Liver (tissue), 8 donors: ENCODE measurements at regions not wholly inside any gene's neighbourhood (a gene's known extent, or its start where the extent isn't known, plus 50 kb on each side); places are given as distances from the start of the nearest gene placed in this dataset.

ENCODE experiments used
- DNase-seq: peaks from one replicate; pipeline ENCODE4 v3.0.0-alpha.2; 2017; ENCODE audit warnings: low spot score
- H3K27ac ChIP-seq, 2 donors: one replicate each; pipeline ENCODE4 v1.7.0; 2013; ENCODE audit warnings: inconsistent platforms in 2 of 2, low read length in 2 of 2, control low read depth in 1 of 2, low read depth in 1 of 2, mild to moderate bottlenecking in 1 of 2
- H3K27me3 ChIP-seq, 4 donors: one replicate each; pipeline versions ENCODE4 v1.6.1 to v1.7.0; 2013; ENCODE audit warnings: low read length in 3 of 4, inconsistent platforms in 1 of 4, mild to moderate bottlenecking in 1 of 4, moderate library complexity in 1 of 4; ENCODE audit not compliant: control insufficient read depth in 4 of 4, insufficient read depth in 4 of 4
- H3K36me3 ChIP-seq, 4 donors: one replicate each; pipeline versions ENCODE4 v1.6.1 to v1.7.0; 2013; ENCODE audit warnings: low read length in 3 of 4, mild to moderate bottlenecking in 3 of 4, low read depth in 1 of 4, moderate library complexity in 1 of 4; ENCODE audit not compliant: control insufficient read depth in 4 of 4, insufficient read depth in 3 of 4
- H3K4me1 ChIP-seq, 4 donors: one replicate each; pipeline versions ENCODE4 v1.6.1 to v1.7.0; 2013; ENCODE audit warnings: low read length in 3 of 4, mild to moderate bottlenecking in 3 of 4, moderate library complexity in 1 of 4; ENCODE audit not compliant: control insufficient read depth in 4 of 4, insufficient read depth in 4 of 4
- H3K4me3 ChIP-seq, 3 donors: one replicate each; pipeline versions ENCODE4 v1.6.1 to v1.7.0; 2013; ENCODE audit warnings: low read length in 3 of 3, control low read depth in 1 of 3, low read depth in 1 of 3, mild to moderate bottlenecking in 1 of 3
- H3K9ac ChIP-seq, 2 donors: one replicate each; pipeline ENCODE4 v1.7.0; 2013; ENCODE audit warnings: low read length in 2 of 2, mild to moderate bottlenecking in 2 of 2, moderate library complexity in 2 of 2, control low read depth in 1 of 2, low read depth in 1 of 2
- H3K9me3 ChIP-seq, 4 donors: one replicate each; pipeline versions ENCODE4 v1.6.1 to v1.7.0; 2013; ENCODE audit warnings: low read length in 3 of 4; ENCODE audit not compliant: control insufficient read depth in 4 of 4
- ATF3 ChIP-seq: IDR thresholded peaks from 2 replicates; pipeline ENCODE4 v1.6.1; 2016; ENCODE audit warnings: antibody characterized with exemption
- CTCF ChIP-seq: fragments of 150-350 bp; IDR thresholded peaks from 2 replicates; pipeline ENCODE4 v1.5.1; 2017; ENCODE audit warnings: improper control_type of control experiment, low read depth, low read length; ENCODE audit not compliant: missing input control
- EGR1 ChIP-seq, 2 donors: IDR thresholded peaks; 2 replicates each; pipeline ENCODE4 v1.6.1; 2016 to 2018; ENCODE audit warnings: antibody characterized with exemption in 2 of 2, low read depth in 2 of 2
- FOXA1 ChIP-seq: IDR thresholded peaks from 2 replicates; pipeline ENCODE4 v1.6.1; 2016; ENCODE audit warnings: antibody characterized with exemption
- FOXA2 ChIP-seq: IDR thresholded peaks from 2 replicates; pipeline ENCODE4 v1.6.1; 2016; ENCODE audit warnings: antibody characterized with exemption
- GABPA ChIP-seq, 2 donors: IDR thresholded peaks in 1 of 2; conservative IDR thresholded peaks in 1 of 2; 2 replicates each; pipeline ENCODE4 v1.6.1; 2016; ENCODE audit warnings: antibody characterized with exemption in 2 of 2, mild to moderate bottlenecking in 1 of 2, moderate library complexity in 1 of 2
- HNF4A ChIP-seq, 2 donors: conservative IDR thresholded peaks; 2 replicates each; pipeline ENCODE4 v1.6.1; 2016; ENCODE audit warnings: antibody characterized with exemption in 2 of 2, mild to moderate bottlenecking in 2 of 2
- HNF4G ChIP-seq: IDR thresholded peaks from 2 replicates; pipeline ENCODE4 v1.6.1; 2016; ENCODE audit warnings: antibody characterized with exemption
- JUND ChIP-seq, 2 donors: IDR thresholded peaks; 2 replicates each; pipeline ENCODE4 v1.6.1; 2016; ENCODE audit warnings: antibody characterized with exemption in 2 of 2
- MAX ChIP-seq: IDR thresholded peaks from 2 replicates; pipeline ENCODE4 v1.6.1; 2016; ENCODE audit warnings: antibody characterized with exemption
- NR2F2 ChIP-seq: IDR thresholded peaks from 2 replicates; pipeline ENCODE4 v1.6.1; 2016; ENCODE audit warnings: antibody characterized with exemption
- RAD21 ChIP-seq, 2 donors: IDR thresholded peaks; 2 replicates each; pipeline ENCODE4 v1.6.1; 2016; ENCODE audit warnings: antibody characterized with exemption in 2 of 2, mild to moderate bottlenecking in 2 of 2
- REST ChIP-seq: IDR thresholded peaks from 2 replicates; pipeline ENCODE4 v1.6.1; 2016; ENCODE audit warnings: antibody characterized with exemption, mild to moderate bottlenecking
- RXRA ChIP-seq, 2 donors: IDR thresholded peaks; 2 replicates each; pipeline ENCODE4 v1.6.1; 2017 to 2018; ENCODE audit warnings: antibody characterized with exemption in 2 of 2, mild to moderate bottlenecking in 1 of 2
- SP1 ChIP-seq: IDR thresholded peaks from 2 replicates; pipeline ENCODE4 v1.6.1; 2018; ENCODE audit warnings: antibody characterized with exemption, mild to moderate bottlenecking
- TAF1 ChIP-seq: conservative IDR thresholded peaks from 2 replicates; pipeline ENCODE4 v1.6.1; 2016; ENCODE audit warnings: antibody characterized with exemption, mild to moderate bottlenecking
- YY1 ChIP-seq: IDR thresholded peaks from 2 replicates; pipeline ENCODE4 v1.6.1; 2016; ENCODE audit warnings: antibody characterized with exemption, mild to moderate bottlenecking
- WGBS: extraction: QIAGEN DNeasy Blood & Tissue Kit; methylation state at CpG from one replicate; pipeline ENCODE4 v1.1.7; 2013; 5-methylcytosine and 5-hydroxymethylcytosine counted together
- TF ChIP-seq, protein P1 (sequence below): IDR thresholded peaks from 2 replicates; pipeline ENCODE4 v1.6.1; 2016; ENCODE audit warnings: antibody characterized with exemption
- donor health status: healthy.
- donor health status: healthy.
- donor health status: healthy.
- donor health status: healthy.
- donor health status: healthy.

GRCh38 chr5:117748336-117748735, 1173.7 kb upstream of the SEMA6A start:
- Histone ChIP-seq H3K27ac (no peak overlapping the region), H3K27me3 (no peaks in the 10 kb centered on the region), H3K9ac (no peak overlapping the region), H3K9me3 (no peaks in the 10 kb centered on the region), H3K36me3 (no peaks in the 10 kb centered on the region), H3K4me3 (no peak overlapping the region), H3K4me1 (no peaks in the 10 kb centered on the region)
- no peak for TF ChIP-seq TAF1
- no peak for TF ChIP-seq GABPA (IDR thresholded peaks at IDR 0.05 in 1 of 2, conservative IDR thresholded peaks at IDR 0.05 in 1 of 2)
- TF ChIP-seq NR2F2: no peak
- TF ChIP-seq REST: no peak
- TF ChIP-seq, protein P1, sequence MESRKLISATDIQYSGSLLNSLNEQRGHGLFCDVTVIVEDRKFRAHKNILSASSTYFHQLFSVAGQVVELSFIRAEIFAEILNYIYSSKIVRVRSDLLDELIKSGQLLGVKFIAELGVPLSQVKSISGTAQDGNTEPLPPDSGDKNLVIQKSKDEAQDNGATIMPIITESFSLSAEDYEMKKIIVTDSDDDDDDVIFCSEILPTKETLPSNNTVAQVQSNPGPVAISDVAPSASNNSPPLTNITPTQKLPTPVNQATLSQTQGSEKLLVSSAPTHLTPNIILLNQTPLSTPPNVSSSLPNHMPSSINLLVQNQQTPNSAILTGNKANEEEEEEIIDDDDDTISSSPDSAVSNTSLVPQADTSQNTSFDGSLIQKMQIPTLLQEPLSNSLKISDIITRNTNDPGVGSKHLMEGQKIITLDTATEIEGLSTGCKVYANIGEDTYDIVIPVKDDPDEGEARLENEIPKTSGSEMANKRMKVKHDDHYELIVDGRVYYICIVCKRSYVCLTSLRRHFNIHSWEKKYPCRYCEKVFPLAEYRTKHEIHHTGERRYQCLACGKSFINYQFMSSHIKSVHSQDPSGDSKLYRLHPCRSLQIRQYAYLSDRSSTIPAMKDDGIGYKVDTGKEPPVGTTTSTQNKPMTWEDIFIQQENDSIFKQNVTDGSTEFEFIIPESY: no peak
- TF ChIP-seq HNF4A (conservative IDR thresholded peaks at IDR 0.05): no peak
- TF ChIP-seq RXRA (IDR thresholded peaks at IDR 0.05): no peak
- TF ChIP-seq ATF3: no peak
- TF ChIP-seq HNF4G: no peak
- TF ChIP-seq JUND (IDR thresholded peaks at IDR 0.05): no peak
- TF ChIP-seq MAX: no peak
- TF ChIP-seq SP1: no peak
- TF ChIP-seq YY1: no peak
- no peak for TF ChIP-seq RAD21 (IDR thresholded peaks at IDR 0.05)
- no peak for TF ChIP-seq EGR1 (IDR thresholded peaks at IDR 0.05; ENCODE audit: low read depth in 2 of 2)
- TF ChIP-seq CTCF: no peak
- TF ChIP-seq FOXA1: no peak
- TF ChIP-seq FOXA2: no peak
- no peak for DNase-seq
- WGBS: 81% methylated on average over 5 of the region's 5 CpGs

DNA sequence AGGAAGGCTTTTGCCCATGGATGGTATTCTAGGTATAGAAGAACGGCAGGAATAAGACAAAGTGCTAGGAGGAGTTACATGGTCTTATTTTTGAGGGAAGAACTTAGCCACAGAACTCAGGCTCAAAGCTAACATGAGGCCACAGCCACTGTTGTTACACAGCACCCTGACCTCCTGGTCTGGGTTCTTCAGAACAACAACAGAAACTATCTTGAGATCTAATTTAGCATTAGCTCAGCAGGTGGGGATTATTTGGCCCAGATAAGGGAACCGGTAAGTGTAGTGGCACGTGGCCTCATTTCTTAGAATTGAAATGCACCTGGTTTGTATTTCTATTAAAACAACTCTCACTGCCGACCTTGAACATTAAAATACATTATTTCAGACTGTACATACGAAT, 1168.7 kb upstream of the SEMA6A start:
- Histone ChIP-seq H3K9ac (no peak overlapping the region), H3K4me3 (no peak overlapping the region), H3K36me3 (no peaks in the 10 kb centered on the region), H3K9me3 (no peaks in the 10 kb centered on the region), H3K27ac (no peak overlapping the region), H3K27me3 (no peaks in the 10 kb centered on the region), H3K4me1 (no peaks in the 10 kb centered on the region)
- DNase-seq: no peak
- WGBS: 67% methylated on average over 5 of the region's 5 CpGs
- no peak for TF ChIP-seq TAF1
- no peak for TF ChIP-seq GABPA (IDR thresholded peaks at IDR 0.05 in 1 of 2, conservative IDR thresholded peaks at IDR 0.05 in 1 of 2)
- TF ChIP-seq NR2F2: no peak
- TF ChIP-seq HNF4A (conservative IDR thresholded peaks at IDR 0.05): no peak
- no peak for TF ChIP-seq SP1
- no peak for TF ChIP-seq FOXA2
- no peak for TF ChIP-seq RXRA (IDR thresholded peaks at IDR 0.05)
- no peak for TF ChIP-seq FOXA1
- TF ChIP-seq CTCF: no peak
- TF ChIP-seq REST: no peak
- no peak for TF ChIP-seq MAX
- no peak for TF ChIP-seq YY1
- no peak for TF ChIP-seq HNF4G
- TF ChIP-seq EGR1 (IDR thresholded peaks at IDR 0.05; ENCODE audit: low read depth in 2 of 2): no peak
